ENCODE measurements at regions not wholly inside any gene's neighbourhood (a gene's known extent, or its start where the extent isn't known, plus 50 kb on each side); places are given as distances from the start of the nearest gene placed in this dataset.

DNA sequence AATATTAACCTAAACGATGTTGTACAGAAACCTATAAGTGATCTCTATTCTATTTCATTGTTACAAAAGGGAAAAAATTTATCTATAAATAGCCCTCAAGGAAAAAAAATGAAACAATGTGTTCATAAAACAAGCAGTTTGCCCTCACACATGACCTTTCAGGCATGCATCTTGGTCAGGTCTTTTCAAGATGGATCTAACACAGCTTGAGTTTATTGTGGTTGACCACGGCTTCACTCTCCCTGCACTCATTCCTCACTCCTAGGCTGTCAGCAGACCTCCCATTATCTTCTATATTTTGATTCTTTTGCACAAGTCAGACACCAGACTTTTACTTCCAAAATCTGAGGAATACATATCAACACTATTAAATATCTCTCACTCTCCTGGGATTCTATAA, 544.3 kb downstream of the KCNT2 start:
- Histone ChIP-seq H3K4me3 (ENCODE audit: low read length) (no peak overlapping the region), H3K9ac (ENCODE audit: extremely low read depth, low read length, poor library complexity, severe bottlenecking) (no peak overlapping the region), H3K27ac (ENCODE audit: low read depth, low read length) (peak overlapping the region; percentile 12), H3K27me3 (ENCODE audit: control insufficient read depth, insufficient read depth, low read length, poor library complexity, severe bottlenecking) (no peaks in the 10 kb centered on the region), H3K4me1 (ENCODE audit: control insufficient read depth, insufficient read depth, low read length) (no peaks in the 10 kb centered on the region), H3K9me3 (ENCODE audit: control insufficient read depth, low read length) (no peaks in the 10 kb centered on the region), H3K36me3 (ENCODE audit: control insufficient read depth, insufficient read depth, low read length) (no peaks in the 10 kb centered on the region)
- Mint-ChIP-seq H3K4me1 (no peaks in the 10 kb centered on the region), H3K27me3 (ENCODE audit: insufficient read depth) (no peaks in the 10 kb centered on the region), H3K4me3 (no peak overlapping the region), H3K27ac (no peak overlapping the region), H3K9me3 (no peaks in the 10 kb centered on the region), H3K36me3 (ENCODE audit: low read depth) (no peaks in the 10 kb centered on the region)
- no peak for TF ChIP-seq CTCF (conservative IDR thresholded peaks at IDR 0.05)
- WGBS, 2 experiments (ENCODE audit: insufficient coverage in 1 of 2, insufficient read length in 1 of 2) = 67 to 85% methylated on average over 1 of the region's 2 CpGs
- DNase-seq = no peak

DNA sequence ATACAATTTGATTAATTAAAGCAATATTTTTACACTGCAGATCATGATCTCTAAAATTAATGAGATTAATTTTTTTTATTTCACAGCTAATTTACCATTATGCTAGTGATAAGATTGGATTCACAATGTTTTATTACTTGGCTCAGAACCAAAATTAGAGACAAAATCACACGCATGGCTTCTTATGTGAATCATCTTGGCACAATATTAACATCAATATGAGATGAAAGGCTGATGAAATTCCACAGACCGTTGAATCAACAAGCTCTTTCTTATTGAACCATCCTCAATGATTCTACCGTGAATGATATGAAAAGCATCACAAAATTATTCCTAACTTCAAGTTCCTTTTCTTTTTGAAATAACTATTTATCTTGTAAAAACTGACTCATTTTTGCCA, 544.9 kb downstream of the KCNT2 start:
- no peak for TF ChIP-seq CTCF (conservative IDR thresholded peaks at IDR 0.05)
- H3K27ac ChIP-seq (ENCODE audit: low read depth, low read length) = no peak overlapping the region
- no peak overlapping the region for H3K4me3 Mint-ChIP-seq
- H3K9me3 ChIP-seq (ENCODE audit: control insufficient read depth, low read length) = no peaks in the 10 kb centered on the region
- H3K27me3 Mint-ChIP-seq (ENCODE audit: insufficient read depth) = no peaks in the 10 kb centered on the region
- H3K9ac ChIP-seq (ENCODE audit: extremely low read depth, low read length, poor library complexity, severe bottlenecking) = no peak overlapping the region
- H3K9me3 Mint-ChIP-seq = no peaks in the 10 kb centered on the region
- H3K4me3 ChIP-seq (ENCODE audit: low read length) = no peak overlapping the region
- WGBS, 2 experiments (ENCODE audit: insufficient coverage in 1 of 2, insufficient read length in 1 of 2) = 85 to 95% methylated on average over 2 to 3 of the region's 3 CpGs
- H3K4me1 ChIP-seq (ENCODE audit: control insufficient read depth, insufficient read depth, low read length) = no peaks in the 10 kb centered on the region
- H3K36me3 ChIP-seq (ENCODE audit: control insufficient read depth, insufficient read depth, low read length) = no peaks in the 10 kb centered on the region
- no peaks in the 10 kb centered on the region for H3K27me3 ChIP-seq (ENCODE audit: control insufficient read depth, insufficient read depth, low read length, poor library complexity, severe bottlenecking)
- no peak for DNase-seq
- H3K4me1 Mint-ChIP-seq = no peaks in the 10 kb centered on the region
- no peak overlapping the region for H3K27ac Mint-ChIP-seq
- H3K36me3 Mint-ChIP-seq (ENCODE audit: low read depth) = no peaks in the 10 kb centered on the region

- no peak overlapping the region for H3K4me3 Mint-ChIP-seq
- H3K9ac ChIP-seq (ENCODE audit: extremely low read depth, low read length, poor library complexity, severe bottlenecking) = no peak overlapping the region
- no peak for TF ChIP-seq CTCF (conservative IDR thresholded peaks at IDR 0.05)
- H3K4me1 Mint-ChIP-seq = peaks cover 11% of the 10 kb centered on the region
- H3K27me3 ChIP-seq (ENCODE audit: control insufficient read depth, insufficient read depth, low read length, poor library complexity, severe bottlenecking) = no peaks in the 10 kb centered on the region
- no peaks in the 10 kb centered on the region for H3K36me3 ChIP-seq (ENCODE audit: control insufficient read depth, insufficient read depth, low read length)
- H3K4me3 ChIP-seq (ENCODE audit: low read length) = no peak overlapping the region
- no peaks in the 10 kb centered on the region for H3K9me3 ChIP-seq (ENCODE audit: control insufficient read depth, low read length)
- no peak overlapping the region for H3K27ac Mint-ChIP-seq
- no peaks in the 10 kb centered on the region for H3K9me3 Mint-ChIP-seq
- DNase-seq = no peak
- no peak overlapping the region for H3K27ac ChIP-seq (ENCODE audit: low read depth, low read length)
- H3K4me1 ChIP-seq (ENCODE audit: control insufficient read depth, insufficient read depth, low read length) = no peaks in the 10 kb centered on the region
- no peaks in the 10 kb centered on the region for H3K27me3 Mint-ChIP-seq (ENCODE audit: insufficient read depth)
- H3K36me3 Mint-ChIP-seq (ENCODE audit: low read depth) = no peaks in the 10 kb centered on the region
These were observed 547.7 kb downstream of the KCNT2 start for GRCh38 chr1:196060539-196060938.
